CD14-positive monocyte (primary cell): ENCODE measurements at regions not wholly inside any gene's neighbourhood (a gene's known extent, or its start where the extent isn't known, plus 50 kb on each side); places are given as distances from the start of the nearest gene placed in this dataset.

Experiments used
- DNase-seq, 3 donors: peaks; one replicate each; pipeline ENCODE4 v3.0.0-alpha.2; 2011 to 2022
- H2AFZ ChIP-seq: 2 replicates; pipeline ENCODE4 v1.6.0; 2012; ENCODE audit warnings: mild to moderate bottlenecking, low read depth, low read length, inconsistent platforms; ENCODE audit not compliant: insufficient read depth, poor library complexity, severe bottlenecking
- H3K27ac ChIP-seq, 2 donors: 1 replicate in 1 of 2; 2 replicates in 1 of 2; pipeline ENCODE4 v1.5.1; 2012 to 2013; ENCODE audit warnings: low read length in 2 of 2, control low read depth in 1 of 2, inconsistent platforms in 1 of 2, low read depth in 1 of 2, mild to moderate bottlenecking in 1 of 2
- H3K27me3 ChIP-seq, 2 donors: one replicate each; pipeline versions ENCODE4 v1.6.0 to v1.6.1; 2011 to 2013; ENCODE audit warnings: low read length in 2 of 2; ENCODE audit not compliant: control insufficient read depth in 2 of 2, insufficient read depth in 2 of 2
- H3K36me3 ChIP-seq, 2 donors: replicated peaks in 1 of 2; 1 replicate in 1 of 2; 2 replicates in 1 of 2; pipeline versions ENCODE4 v1.5.1 to v1.6.1; 2012 to 2013; ENCODE audit warnings: low read length in 2 of 2, control low read depth in 1 of 2, inconsistent platforms in 1 of 2, mild to moderate bottlenecking in 1 of 2; ENCODE audit not compliant: insufficient read depth in 2 of 2, control insufficient read depth in 1 of 2
- H3K4me1 ChIP-seq, 2 donors: 1 replicate in 1 of 2; 2 replicates in 1 of 2; pipeline versions ENCODE4 v1.5.1 to v1.6.1; 2012 to 2013; ENCODE audit warnings: low read length in 2 of 2, control low read depth in 1 of 2, inconsistent platforms in 1 of 2, mild to moderate bottlenecking in 1 of 2, moderate library complexity in 1 of 2; ENCODE audit not compliant: insufficient read depth in 2 of 2, control insufficient read depth in 1 of 2
- H3K4me2 ChIP-seq: replicated peaks from 2 replicates; pipeline ENCODE3; 2012; ENCODE audit warnings: low read length, moderate library complexity, mild to moderate bottlenecking; ENCODE audit not compliant: poor library complexity, severe bottlenecking; ENCODE audit errors: extremely low read depth
- H3K4me3 ChIP-seq, 3 experiments: fragments of 200-600 bp in 1 of 3; sonication (generic) in 1 of 3; replicated peaks in 1 of 3; 1 replicate in 2 of 3; 2 replicates in 1 of 3; pipeline ENCODE4 v1.5.1; 2011 to 2013; ENCODE audit warnings: low read length in 3 of 3, mild to moderate bottlenecking in 3 of 3, control low read depth in 2 of 3, low read depth in 2 of 3, inconsistent platforms in 1 of 3, moderate library complexity in 1 of 3
- H3K79me2 ChIP-seq: 2 replicates; pipeline ENCODE4 v1.6.0; 2012; ENCODE audit warnings: mild to moderate bottlenecking, control low read depth, inconsistent platforms, low read length, moderate library complexity; ENCODE audit not compliant: insufficient read depth
- H3K9ac ChIP-seq: 2 replicates; pipeline ENCODE4 v1.6.0; 2017; ENCODE audit warnings: low read length, mild to moderate bottlenecking; ENCODE audit not compliant: insufficient read depth, poor library complexity, severe bottlenecking
- H3K9me3 ChIP-seq, 2 donors: replicated peaks in 1 of 2; 1 replicate in 1 of 2; 2 replicates in 1 of 2; pipeline versions ENCODE4 v1.5.1 to v1.6.1; 2012 to 2013; ENCODE audit warnings: low read length in 2 of 2, control low read depth in 1 of 2; ENCODE audit not compliant: control insufficient read depth in 1 of 2, insufficient read depth in 1 of 2
- H4K20me1 ChIP-seq: 2 replicates; pipeline ENCODE4 v1.6.0; 2012; ENCODE audit warnings: mild to moderate bottlenecking, low read length, control low read depth, moderate library complexity; ENCODE audit not compliant: insufficient read depth
- H3K27ac Mint-ChIP-seq, 7 donors: one replicate each; pipeline ENCODE4 v1.8.0; 2020; ENCODE audit warnings: mild to moderate bottlenecking in 7 of 7, mixed read lengths in 7 of 7, moderate library complexity in 6 of 7, inconsistent platforms in 2 of 7
- H3K27me3 Mint-ChIP-seq, 3 donors: one replicate each; pipeline ENCODE4 v1.8.0; 2021 to 2022; ENCODE audit warnings: low read depth in 3 of 3, mild to moderate bottlenecking in 3 of 3, mixed read lengths in 3 of 3, moderate library complexity in 3 of 3, inconsistent platforms in 1 of 3
- H3K36me3 Mint-ChIP-seq, 2 donors: one replicate each; pipeline ENCODE4 v1.8.0; 2020; ENCODE audit warnings: mixed read lengths in 2 of 2, inconsistent platforms in 1 of 2, mild to moderate bottlenecking in 1 of 2
- H3K4me1 Mint-ChIP-seq: one replicate; pipeline ENCODE4 v1.8.0; 2020; ENCODE audit warnings: mild to moderate bottlenecking, mixed read lengths
- H3K4me3 Mint-ChIP-seq, 2 donors: one replicate each; pipeline ENCODE4 v1.8.0; 2020; ENCODE audit warnings: mild to moderate bottlenecking in 2 of 2, mixed read lengths in 2 of 2, moderate library complexity in 1 of 2
- H3K9me3 Mint-ChIP-seq, 7 donors: one replicate each; pipeline ENCODE4 v1.8.0; 2020 to 2022; ENCODE audit warnings: mixed read lengths in 7 of 7, mild to moderate bottlenecking in 6 of 7, moderate library complexity in 6 of 7, inconsistent platforms in 2 of 7
- CTCF ChIP-seq: fragments of 200-600 bp; IDR thresholded peaks from one replicate; pipeline ENCODE4 v1.8.0; 2022; ENCODE audit warnings: antibody characterized with exemption, mild to moderate bottlenecking
- WGBS: methylation state at CpG from one replicate; pipeline ENCODE4 v1.1.5; 2013; ENCODE audit warnings: missing lambda C conversion rate; ENCODE audit not compliant: insufficient coverage; 5-methylcytosine and 5-hydroxymethylcytosine counted together
- intact Hi-C, 2 donors: fragments of 100-400 bp; cut with micrococcal nuclease; formaldehyde crosslinking; loops; one replicate each; pipeline versions ENCODE4 v1.15.0 to v1.15.1; 2023

GRCh38 chr1:163427279-163427678 lies 105.5 kb downstream of the NUF2 start:
- intact Hi-C loops: no loop called here
- no peak overlapping the region for H3K4me3 ChIP-seq
- WGBS: no CpG with 5 or more reads among the region's 3 CpGs
- no peaks in the 10 kb centered on the region for H4K20me1 ChIP-seq
- H3K9me3 ChIP-seq: no peaks in the 10 kb centered on the region
- no peak for TF ChIP-seq CTCF
- no peaks in the 10 kb centered on the region for H3K36me3 ChIP-seq
- DNase-seq: no peak
- H3K9me3 Mint-ChIP-seq: peaks cover 0 to 4% (median 0%) of the 10 kb centered on the region in 7 donors
- H3K36me3 Mint-ChIP-seq: no peaks in the 10 kb centered on the region
- H3K79me2 ChIP-seq: no peaks in the 10 kb centered on the region
- no peaks in the 10 kb centered on the region for H3K4me1 ChIP-seq
- no peak overlapping the region for H2AFZ ChIP-seq
- no peak overlapping the region for H3K4me3 Mint-ChIP-seq
- H3K27me3 ChIP-seq: no peaks in the 10 kb centered on the region
- H3K27ac Mint-ChIP-seq: no peak overlapping the region
- H3K27ac ChIP-seq: no peak overlapping the region
- H3K27me3 Mint-ChIP-seq: peaks cover 0 to 2% (median 1%) of the 10 kb centered on the region in 3 donors
- no peak overlapping the region for H3K9ac ChIP-seq
- H3K4me1 Mint-ChIP-seq: no peaks in the 10 kb centered on the region
- H3K4me2 ChIP-seq: no peak overlapping the region

GRCh38 chr1:163436140-163436812 lies 114.5 kb downstream of the NUF2 start:
- Histone ChIP-seq H3K27me3 (no peaks in the 10 kb centered on the region), H4K20me1 (no peaks in the 10 kb centered on the region), H3K27ac (no peak overlapping the region), H3K4me1 (no peaks in the 10 kb centered on the region), H3K9ac (no peak overlapping the region), H3K4me3 (no peak overlapping the region), H3K9me3 (no peaks in the 10 kb centered on the region), H3K79me2 (no peaks in the 10 kb centered on the region), H3K4me2 (no peak overlapping the region), H2AFZ (no peak overlapping the region), H3K36me3 (no peaks in the 10 kb centered on the region)
- intact Hi-C loops: no loop called here
- Mint-ChIP-seq H3K4me3 (no peak overlapping the region), H3K36me3 (no peaks in the 10 kb centered on the region), H3K27ac (no peak overlapping the region), H3K4me1 (no peaks in the 10 kb centered on the region), H3K27me3 (no peaks in the 10 kb centered on the region), H3K9me3 (peaks cover 0 to 7% (median 0%) of the 10 kb centered on the region in 7 donors)
- no peak for DNase-seq
- no peak for TF ChIP-seq CTCF
- WGBS: 78% methylated on average over 1 of the region's 6 CpGs
